ENCODE measurements at regions not wholly inside any gene's neighbourhood (a gene's known extent, or its start where the extent isn't known, plus 50 kb on each side); places are given as distances from the start of the nearest gene placed in this dataset.

- TF ChIP-seq CTCF (IDR thresholded peaks at IDR 0.05) (no peak), POLR2A (IDR thresholded peaks at IDR 0.05; ENCODE audit: low read depth) (no peak)
Measured at GRCh38 chr16:80372341-80372740, 168.5 kb upstream of the DYNLRB2 start.

All from esophagus muscularis mucosa (tissue), 3 donors.